ENCODE measurements at regions not wholly inside any gene's neighbourhood (a gene's known extent, or its start where the extent isn't known, plus 50 kb on each side); places are given as distances from the start of the nearest gene placed in this dataset.

- H3K27ac ChIP-seq (ENCODE audit: low read length): no peak overlapping the region
- no peaks in the 10 kb centered on the region; the same call in 1 of the 2 replicates for H3K9me3 ChIP-seq (ENCODE audit: insufficient read depth, low read depth, low read length)
- peaks cover under 1% of the 10 kb centered on the region; the same call in 1 of the 2 replicates for H3K27me3 ChIP-seq (ENCODE audit: insufficient read depth, low read length)
Observed at GRCh38 chr12:59929110-59929509, 333.3 kb downstream of the SLC16A7 start.

GRCh38 chr12:59934486-59934885 lies 338.7 kb downstream of the SLC16A7 start:
- Histone ChIP-seq H3K36me3 (ENCODE audit: insufficient read depth, low read depth, low read length) (no peaks in the 10 kb centered on the region), H3K4me1 (ENCODE audit: insufficient read depth, low read length) (peaks cover 4% of the 10 kb centered on the region; the same call in 1 of the 2 replicates), H3K27me3 (ENCODE audit: insufficient read depth, low read length) (peaks cover 52% of the 10 kb centered on the region; the same call in 1 of the 2 replicates), H3K9ac (ENCODE audit: low read depth, low read length) (no peak overlapping the region), H3K4me3 (ENCODE audit: low read length) (no peak overlapping the region), H3K27ac (ENCODE audit: low read length) (no peak overlapping the region), H3K9me3 (ENCODE audit: insufficient read depth, low read depth, low read length) (no peaks in the 10 kb centered on the region; the same call in 1 of the 2 replicates)

More at GRCh38 chr12:59929110-59929509, 333.3 kb downstream of the SLC16A7 start:
- Histone ChIP-seq H3K4me1 (ENCODE audit: insufficient read depth, low read length) (no peaks in the 10 kb centered on the region), H3K36me3 (ENCODE audit: insufficient read depth, low read depth, low read length) (no peaks in the 10 kb centered on the region), H3K4me3 (ENCODE audit: low read length) (no peak overlapping the region), H3K9ac (ENCODE audit: low read depth, low read length) (no peak overlapping the region)

GRCh38 chr12:59936534-59936933 lies 340.7 kb downstream of the SLC16A7 start:
- peaks cover 70% of the 10 kb centered on the region; the same call in 1 of the 2 replicates for H3K27me3 ChIP-seq (ENCODE audit: insufficient read depth, low read length)

GRCh38 chr12:59937148-59937547 lies 341.3 kb downstream of the SLC16A7 start:
- Histone ChIP-seq H3K9ac (ENCODE audit: low read depth, low read length) (no peak overlapping the region), H3K4me3 (ENCODE audit: low read length) (no peak overlapping the region), H3K4me1 (ENCODE audit: insufficient read depth, low read length) (peaks cover 4% of the 10 kb centered on the region; the same call in 1 of the 2 replicates), H3K36me3 (ENCODE audit: insufficient read depth, low read depth, low read length) (no peaks in the 10 kb centered on the region), H3K9me3 (ENCODE audit: insufficient read depth, low read depth, low read length) (no peaks in the 10 kb centered on the region; the same call in 1 of the 2 replicates), H3K27ac (ENCODE audit: low read length) (no peak overlapping the region), H3K27me3 (ENCODE audit: insufficient read depth, low read length) (peaks cover 70% of the 10 kb centered on the region; the same call in 1 of the 2 replicates)

More at GRCh38 chr12:59936534-59936933, 340.7 kb downstream of the SLC16A7 start:
- Histone ChIP-seq H3K4me1 (ENCODE audit: insufficient read depth, low read length) (peaks cover 4% of the 10 kb centered on the region; the same call in 1 of the 2 replicates), H3K4me3 (ENCODE audit: low read length) (no peak overlapping the region), H3K9ac (ENCODE audit: low read depth, low read length) (no peak overlapping the region), H3K27ac (ENCODE audit: low read length) (no peak overlapping the region), H3K36me3 (ENCODE audit: insufficient read depth, low read depth, low read length) (no peaks in the 10 kb centered on the region), H3K9me3 (ENCODE audit: insufficient read depth, low read depth, low read length) (no peaks in the 10 kb centered on the region; the same call in 1 of the 2 replicates)

- peaks cover 70% of the 10 kb centered on the region; the same call in 1 of the 2 replicates for H3K27me3 ChIP-seq (ENCODE audit: insufficient read depth, low read length)
- H3K27ac ChIP-seq (ENCODE audit: low read length): no peak overlapping the region
- H3K4me1 ChIP-seq (ENCODE audit: insufficient read depth, low read length): peaks cover 4% of the 10 kb centered on the region; the same call in 1 of the 2 replicates
- H3K4me3 ChIP-seq (ENCODE audit: low read length): no peak overlapping the region
- no peak overlapping the region for H3K9ac ChIP-seq (ENCODE audit: low read depth, low read length)
- H3K36me3 ChIP-seq (ENCODE audit: insufficient read depth, low read depth, low read length): no peaks in the 10 kb centered on the region
- H3K9me3 ChIP-seq (ENCODE audit: insufficient read depth, low read depth, low read length): no peaks in the 10 kb centered on the region
Observed at GRCh38 chr12:59938190-59938962, 342.5 kb downstream of the SLC16A7 start.

- Histone ChIP-seq H3K9ac (ENCODE audit: low read depth, low read length) (no peak overlapping the region), H3K27ac (ENCODE audit: low read length) (no peak overlapping the region), H3K4me1 (ENCODE audit: insufficient read depth, low read length) (peaks cover 4% of the 10 kb centered on the region; the same call in 1 of the 2 replicates), H3K27me3 (ENCODE audit: insufficient read depth, low read length) (peaks cover 53% of the 10 kb centered on the region; the same call in 1 of the 2 replicates), H3K9me3 (ENCODE audit: insufficient read depth, low read depth, low read length) (no peaks in the 10 kb centered on the region), H3K4me3 (ENCODE audit: low read length) (no peak overlapping the region), H3K36me3 (ENCODE audit: insufficient read depth, low read depth, low read length) (no peaks in the 10 kb centered on the region)
Observed at GRCh38 chr12:59940631-59941342, 345.0 kb downstream of the SLC16A7 start.

- H3K9me3 ChIP-seq (ENCODE audit: insufficient read depth, low read depth, low read length): no peaks in the 10 kb centered on the region
- no peak overlapping the region for H3K4me3 ChIP-seq (ENCODE audit: low read length)
- peaks cover 4% of the 10 kb centered on the region; the same call in 1 of the 2 replicates for H3K4me1 ChIP-seq (ENCODE audit: insufficient read depth, low read length)
- H3K9ac ChIP-seq (ENCODE audit: low read depth, low read length): no peak overlapping the region
- peaks cover 47% of the 10 kb centered on the region; the same call in 1 of the 2 replicates for H3K27me3 ChIP-seq (ENCODE audit: insufficient read depth, low read length)
- no peaks in the 10 kb centered on the region for H3K36me3 ChIP-seq (ENCODE audit: insufficient read depth, low read depth, low read length)
- H3K27ac ChIP-seq (ENCODE audit: low read length): no peak overlapping the region
Observed at GRCh38 chr12:59941461-59941860, 345.6 kb downstream of the SLC16A7 start.

- no peak overlapping the region for H3K27ac ChIP-seq (ENCODE audit: low read length)
- H3K27me3 ChIP-seq (ENCODE audit: insufficient read depth, low read length): peaks cover 20% of the 10 kb centered on the region; the same call in 1 of the 2 replicates
- no peaks in the 10 kb centered on the region for H3K4me1 ChIP-seq (ENCODE audit: insufficient read depth, low read length)
- H3K9ac ChIP-seq (ENCODE audit: low read depth, low read length): no peak overlapping the region
- H3K9me3 ChIP-seq (ENCODE audit: insufficient read depth, low read depth, low read length): no peaks in the 10 kb centered on the region
- no peaks in the 10 kb centered on the region for H3K36me3 ChIP-seq (ENCODE audit: insufficient read depth, low read depth, low read length)
- no peak overlapping the region for H3K4me3 ChIP-seq (ENCODE audit: low read length)
Observed at GRCh38 chr12:59944177-59944576, 348.3 kb downstream of the SLC16A7 start.

GRCh38 chr12:59946635-59947034 lies 350.8 kb downstream of the SLC16A7 start:
- H3K4me3 ChIP-seq (ENCODE audit: low read length): no peak overlapping the region
- H3K9me3 ChIP-seq (ENCODE audit: insufficient read depth, low read depth, low read length): no peaks in the 10 kb centered on the region
- no peaks in the 10 kb centered on the region; the same call in 1 of the 2 replicates for H3K27me3 ChIP-seq (ENCODE audit: insufficient read depth, low read length)
- H3K9ac ChIP-seq (ENCODE audit: low read depth, low read length): no peak overlapping the region
- no peaks in the 10 kb centered on the region for H3K36me3 ChIP-seq (ENCODE audit: insufficient read depth, low read depth, low read length)
- H3K4me1 ChIP-seq (ENCODE audit: insufficient read depth, low read length): no peaks in the 10 kb centered on the region
- H3K27ac ChIP-seq (ENCODE audit: low read length): no peak overlapping the region

GRCh38 chr12:59963546-59963945 lies 367.7 kb downstream of the SLC16A7 start:
- Histone ChIP-seq H3K9ac (ENCODE audit: low read depth, low read length) (no peak overlapping the region), H3K4me3 (ENCODE audit: low read length) (no peak overlapping the region), H3K27ac (ENCODE audit: low read length) (no peak overlapping the region), H3K4me1 (ENCODE audit: insufficient read depth, low read length) (peaks cover 11% of the 10 kb centered on the region; the same call in 1 of the 2 replicates), H3K9me3 (ENCODE audit: insufficient read depth, low read depth, low read length) (no peaks in the 10 kb centered on the region), H3K36me3 (ENCODE audit: insufficient read depth, low read depth, low read length) (no peaks in the 10 kb centered on the region), H3K27me3 (ENCODE audit: insufficient read depth, low read length) (no peaks in the 10 kb centered on the region)

GRCh38 chr12:59972905-59973304 lies 377.1 kb downstream of the SLC16A7 start:
- Histone ChIP-seq H3K27ac (ENCODE audit: low read length) (no peak overlapping the region), H3K9me3 (ENCODE audit: insufficient read depth, low read depth, low read length) (no peaks in the 10 kb centered on the region), H3K9ac (ENCODE audit: low read depth, low read length) (no peak overlapping the region), H3K4me1 (ENCODE audit: insufficient read depth, low read length) (no peaks in the 10 kb centered on the region), H3K27me3 (ENCODE audit: insufficient read depth, low read length) (no peaks in the 10 kb centered on the region), H3K4me3 (ENCODE audit: low read length) (no peak overlapping the region), H3K36me3 (ENCODE audit: insufficient read depth, low read depth, low read length) (no peaks in the 10 kb centered on the region)

Measured in iPS-20b (cell line).